Fibroblast of lung (primary cell): ENCODE measurements at regions not wholly inside any gene's neighbourhood (a gene's known extent, or its start where the extent isn't known, plus 50 kb on each side); places are given as distances from the start of the nearest gene placed in this dataset.

Source experiments
- DNase-seq, 2 donors: peaks; one replicate each; pipeline versions ENCODE4 v3.0.0 to v3.0.0-alpha.2; 2010; ENCODE audit warnings: low read depth in 2 of 2
- H2AFZ ChIP-seq: 2 replicates; pipeline ENCODE4 v1.5.1; 2012; ENCODE audit warnings: low read length, control low read depth, inconsistent platforms
- H3K27ac ChIP-seq: 2 replicates; pipeline ENCODE4 v1.5.1; 2011; ENCODE audit warnings: low read length, control low read depth; ENCODE audit not compliant: insufficient read depth
- H3K27me3 ChIP-seq: 2 replicates; pipeline ENCODE4 v1.5.1; 2011; ENCODE audit warnings: mild to moderate bottlenecking, low read length; ENCODE audit not compliant: control insufficient read depth, insufficient read depth
- H3K36me3 ChIP-seq: 2 replicates; pipeline ENCODE4 v1.5.1; 2011; ENCODE audit warnings: low read length; ENCODE audit not compliant: control insufficient read depth, insufficient read depth
- H3K4me1 ChIP-seq: 2 replicates; pipeline ENCODE4 v1.5.1; 2011; ENCODE audit warnings: low read length; ENCODE audit not compliant: control insufficient read depth, insufficient read depth; ENCODE audit errors: extremely low read depth
- H3K4me2 ChIP-seq: 2 replicates; pipeline ENCODE4 v1.5.1; 2011; ENCODE audit warnings: low read length, control low read depth; ENCODE audit not compliant: insufficient read depth; ENCODE audit errors: extremely low read depth
- H3K4me3 ChIP-seq, 4 experiments: fragments of 200-600 bp in 1 of 4; sonication (generic) in 1 of 4; replicated peaks in 1 of 4; 2 replicates each; pipeline ENCODE4 v1.5.1; 2011 to 2016; ENCODE audit warnings: low read length in 4 of 4, low read depth in 3 of 4, mild to moderate bottlenecking in 3 of 4, control low read depth in 2 of 4, inconsistent platforms in 1 of 4, mixed read lengths in 1 of 4; ENCODE audit not compliant: insufficient read depth in 1 of 4; ENCODE audit errors: control extremely low read depth in 1 of 4
- H3K79me2 ChIP-seq: 2 replicates; pipeline ENCODE4 v1.5.1; 2012; ENCODE audit warnings: mild to moderate bottlenecking, low read length, inconsistent platforms; ENCODE audit not compliant: control insufficient read depth, insufficient read depth
- H3K9ac ChIP-seq: 2 replicates; pipeline ENCODE4 v1.5.1; 2011; ENCODE audit warnings: mild to moderate bottlenecking, low read length, control low read depth; ENCODE audit not compliant: insufficient read depth
- H3K9me3 ChIP-seq: 2 replicates; pipeline ENCODE4 v1.5.1; 2012; ENCODE audit warnings: low read depth, low read length; ENCODE audit not compliant: control insufficient read depth, insufficient read depth
- H4K20me1 ChIP-seq: 2 replicates; pipeline ENCODE4 v1.5.1; 2011; ENCODE audit warnings: low read length; ENCODE audit not compliant: control insufficient read depth, insufficient read depth; ENCODE audit errors: extremely low read depth
- EZH2 ChIP-seq: IDR thresholded peaks from 2 replicates; pipeline ENCODE4 v1.5.1; 2012; ENCODE audit warnings: low read length, control low read depth, mild to moderate bottlenecking; ENCODE audit errors: missing control alignments
- TF ChIP-seq, protein P1 (sequence below), 2 donors: IDR thresholded peaks in 1 of 2; conservative IDR thresholded peaks in 1 of 2; 1 replicate in 1 of 2; 2 replicates in 1 of 2; pipeline ENCODE4 v1.5.1; 2011 to 2012; ENCODE audit warnings: low read length in 2 of 2, control low read depth in 1 of 2, inconsistent platforms in 1 of 2, low read depth in 1 of 2, mild to moderate bottlenecking in 1 of 2

DNA sequence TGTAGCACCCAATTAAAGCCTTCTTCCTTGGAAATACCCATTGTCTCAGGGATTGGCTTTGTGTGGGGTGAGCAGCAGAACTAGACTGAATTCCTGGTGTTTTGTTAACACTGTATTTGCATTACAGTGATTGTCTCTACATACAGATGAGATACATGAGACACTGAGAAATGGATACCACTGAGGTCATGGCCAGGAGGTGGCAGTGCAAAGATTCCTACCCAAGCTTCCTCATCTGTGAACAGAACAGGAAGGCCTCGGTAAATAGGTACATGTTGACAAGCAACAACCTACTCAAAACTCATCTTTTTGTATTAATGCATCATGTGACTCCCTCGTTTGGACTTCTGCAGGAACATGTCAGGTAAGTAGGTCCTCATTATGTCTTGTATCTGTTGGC is 445.8 kb upstream of the RGPD4 start:
- Histone ChIP-seq H3K4me3 (no peak overlapping the region), H3K4me2 (no peak overlapping the region), H3K4me1 (no peaks in the 10 kb centered on the region), H2AFZ (no peak overlapping the region), H3K9me3 (no peaks in the 10 kb centered on the region), H3K27ac (no peak overlapping the region), H4K20me1 (no peaks in the 10 kb centered on the region), H3K36me3 (no peaks in the 10 kb centered on the region), H3K79me2 (no peaks in the 10 kb centered on the region), H3K9ac (no peak overlapping the region), H3K27me3 (no peaks in the 10 kb centered on the region)
- no peak for DNase-seq
- TF ChIP-seq, protein P1, sequence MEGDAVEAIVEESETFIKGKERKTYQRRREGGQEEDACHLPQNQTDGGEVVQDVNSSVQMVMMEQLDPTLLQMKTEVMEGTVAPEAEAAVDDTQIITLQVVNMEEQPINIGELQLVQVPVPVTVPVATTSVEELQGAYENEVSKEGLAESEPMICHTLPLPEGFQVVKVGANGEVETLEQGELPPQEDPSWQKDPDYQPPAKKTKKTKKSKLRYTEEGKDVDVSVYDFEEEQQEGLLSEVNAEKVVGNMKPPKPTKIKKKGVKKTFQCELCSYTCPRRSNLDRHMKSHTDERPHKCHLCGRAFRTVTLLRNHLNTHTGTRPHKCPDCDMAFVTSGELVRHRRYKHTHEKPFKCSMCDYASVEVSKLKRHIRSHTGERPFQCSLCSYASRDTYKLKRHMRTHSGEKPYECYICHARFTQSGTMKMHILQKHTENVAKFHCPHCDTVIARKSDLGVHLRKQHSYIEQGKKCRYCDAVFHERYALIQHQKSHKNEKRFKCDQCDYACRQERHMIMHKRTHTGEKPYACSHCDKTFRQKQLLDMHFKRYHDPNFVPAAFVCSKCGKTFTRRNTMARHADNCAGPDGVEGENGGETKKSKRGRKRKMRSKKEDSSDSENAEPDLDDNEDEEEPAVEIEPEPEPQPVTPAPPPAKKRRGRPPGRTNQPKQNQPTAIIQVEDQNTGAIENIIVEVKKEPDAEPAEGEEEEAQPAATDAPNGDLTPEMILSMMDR (conservative IDR thresholded peaks at IDR 0.05 in 1 of 2, IDR thresholded peaks at IDR 0.05 in 1 of 2; ENCODE audit: low read depth in 1 of 2, low read length in 2 of 2): no peak
- no peak for TF ChIP-seq EZH2

DNA sequence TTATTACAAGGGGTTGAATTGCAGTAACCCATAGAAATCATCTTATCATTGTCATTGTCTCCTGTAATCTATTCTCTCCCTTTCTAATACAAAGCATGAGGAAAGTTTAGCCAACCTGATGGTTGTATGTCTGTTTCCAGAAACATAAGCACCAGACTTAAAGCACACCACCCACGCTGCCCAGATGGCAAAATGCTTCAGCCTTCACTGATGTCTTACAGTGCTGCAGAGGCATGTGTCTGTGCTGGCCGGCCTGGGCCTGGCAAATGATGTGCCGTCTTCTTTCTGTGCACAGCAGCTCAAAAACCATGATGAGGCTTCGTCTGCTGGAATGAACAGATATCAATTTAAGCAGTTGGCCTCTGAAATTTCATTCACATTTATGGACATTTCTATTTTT is 443.0 kb upstream of the RGPD4 start:
- H3K4me1 ChIP-seq: no peaks in the 10 kb centered on the region

GRCh38 chr2:107384422-107384821 is 442.3 kb upstream of the RGPD4 start:
- Histone ChIP-seq H3K79me2 (no peaks in the 10 kb centered on the region), H3K9ac (no peak overlapping the region), H3K4me2 (no peak overlapping the region), H3K27me3 (no peaks in the 10 kb centered on the region), H3K4me1 (no peaks in the 10 kb centered on the region), H3K36me3 (no peaks in the 10 kb centered on the region), H4K20me1 (no peaks in the 10 kb centered on the region), H3K9me3 (no peaks in the 10 kb centered on the region), H3K27ac (no peak overlapping the region), H3K4me3 (no peak overlapping the region), H2AFZ (no peak overlapping the region)
- TF ChIP-seq EZH2: no peak
- TF ChIP-seq, protein P1 (conservative IDR thresholded peaks at IDR 0.05 in 1 of 2, IDR thresholded peaks at IDR 0.05 in 1 of 2; ENCODE audit: low read depth in 1 of 2, low read length in 2 of 2): no peak
- DNase-seq: no peak

More for the DNA sequence above, 443.0 kb upstream of the RGPD4 start:
- Histone ChIP-seq H4K20me1 (no peaks in the 10 kb centered on the region), H3K4me3 (no peak overlapping the region), H3K36me3 (no peaks in the 10 kb centered on the region), H3K27ac (no peak overlapping the region), H3K9me3 (no peaks in the 10 kb centered on the region), H3K4me2 (no peak overlapping the region), H3K27me3 (no peaks in the 10 kb centered on the region), H3K9ac (no peak overlapping the region), H3K79me2 (no peaks in the 10 kb centered on the region), H2AFZ (no peak overlapping the region)
- no peak for DNase-seq
- TF ChIP-seq, protein P1 (conservative IDR thresholded peaks at IDR 0.05 in 1 of 2, IDR thresholded peaks at IDR 0.05 in 1 of 2; ENCODE audit: low read depth in 1 of 2, low read length in 2 of 2): no peak
- no peak for TF ChIP-seq EZH2
